ENCODE measurements at regions not wholly inside any gene's neighbourhood (a gene's known extent, or its start where the extent isn't known, plus 50 kb on each side); places are given as distances from the start of the nearest gene placed in this dataset.

DNA sequence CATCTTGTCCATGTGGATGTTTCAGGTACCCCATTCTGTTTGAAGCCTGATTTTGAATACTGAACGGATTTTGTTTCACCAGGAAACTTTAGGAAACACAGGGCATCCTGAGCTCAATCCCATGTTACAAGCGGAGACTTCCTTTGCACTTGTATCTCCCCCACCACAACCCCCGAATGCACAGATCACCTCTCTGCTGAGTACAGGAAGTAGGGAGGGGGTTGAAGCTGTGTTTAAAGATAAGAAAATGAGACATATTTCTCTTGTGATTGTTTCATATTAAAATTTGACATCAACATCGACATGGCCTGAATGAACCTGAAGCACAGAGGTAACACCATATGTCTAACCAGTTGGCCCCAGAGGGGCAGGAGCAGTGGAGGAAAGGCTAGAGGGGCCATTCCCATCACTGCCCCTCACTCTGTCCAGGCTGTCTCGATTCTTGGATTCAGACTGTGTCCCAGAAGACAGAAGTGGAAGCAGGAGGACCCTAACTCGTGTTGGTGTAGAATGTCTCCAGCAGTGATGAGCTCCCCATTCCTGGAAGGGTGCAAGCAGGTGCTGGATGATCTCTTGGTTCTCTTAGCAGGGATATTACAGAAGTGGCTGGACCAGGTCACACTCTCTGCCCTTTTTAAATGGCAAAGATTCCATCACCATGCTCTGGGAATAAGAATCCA is 59.6 kb upstream of the IQSEC1 start:
- TF ChIP-seq CTCF (conservative IDR thresholded peaks at IDR 0.05; ENCODE audit: low read length) (no peak), EZH2phosphoT487 (IDR thresholded peaks at IDR 0.05; ENCODE audit: borderline replicate concordance, low read depth, low read length) (no peak)

Data from OCI-LY7 (cell line).